ENCODE measurements at regions not wholly inside any gene's neighbourhood (a gene's known extent, or its start where the extent isn't known, plus 50 kb on each side); places are given as distances from the start of the nearest gene placed in this dataset.

- Histone ChIP-seq H3K27me3 (ENCODE audit: low read depth) (no peaks in the 10 kb centered on the region), H3K4me1 (no peaks in the 10 kb centered on the region), H3K27ac (no peak overlapping the region), H3K9me3 (no peaks in the 10 kb centered on the region), H3K36me3 (no peaks in the 10 kb centered on the region), H3K4me3 (no peak overlapping the region)
- TF ChIP-seq, protein P1, sequence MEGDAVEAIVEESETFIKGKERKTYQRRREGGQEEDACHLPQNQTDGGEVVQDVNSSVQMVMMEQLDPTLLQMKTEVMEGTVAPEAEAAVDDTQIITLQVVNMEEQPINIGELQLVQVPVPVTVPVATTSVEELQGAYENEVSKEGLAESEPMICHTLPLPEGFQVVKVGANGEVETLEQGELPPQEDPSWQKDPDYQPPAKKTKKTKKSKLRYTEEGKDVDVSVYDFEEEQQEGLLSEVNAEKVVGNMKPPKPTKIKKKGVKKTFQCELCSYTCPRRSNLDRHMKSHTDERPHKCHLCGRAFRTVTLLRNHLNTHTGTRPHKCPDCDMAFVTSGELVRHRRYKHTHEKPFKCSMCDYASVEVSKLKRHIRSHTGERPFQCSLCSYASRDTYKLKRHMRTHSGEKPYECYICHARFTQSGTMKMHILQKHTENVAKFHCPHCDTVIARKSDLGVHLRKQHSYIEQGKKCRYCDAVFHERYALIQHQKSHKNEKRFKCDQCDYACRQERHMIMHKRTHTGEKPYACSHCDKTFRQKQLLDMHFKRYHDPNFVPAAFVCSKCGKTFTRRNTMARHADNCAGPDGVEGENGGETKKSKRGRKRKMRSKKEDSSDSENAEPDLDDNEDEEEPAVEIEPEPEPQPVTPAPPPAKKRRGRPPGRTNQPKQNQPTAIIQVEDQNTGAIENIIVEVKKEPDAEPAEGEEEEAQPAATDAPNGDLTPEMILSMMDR (IDR thresholded peaks at IDR 0.05), result no peak
- ATAC-seq (no peak), DNase-seq (no peak)
- intact Hi-C loops (cut with DNase I), result no loop called here
These were observed 836.9 kb upstream of the PCDH9 start for GRCh38 chr13:68066879-68067513.

- intact Hi-C loops (cut with DNase I), result no loop called here
- TF ChIP-seq, protein P1 (IDR thresholded peaks at IDR 0.05), result no peak
- no peak for DNase-seq
- Histone ChIP-seq H3K36me3 (no peaks in the 10 kb centered on the region), H3K27ac (no peak overlapping the region), H3K4me1 (no peaks in the 10 kb centered on the region), H3K4me3 (no peak overlapping the region), H3K9me3 (no peaks in the 10 kb centered on the region), H3K27me3 (ENCODE audit: low read depth) (no peaks in the 10 kb centered on the region)
- no peak for ATAC-seq
These were observed 834.0 kb upstream of the PCDH9 start for GRCh38 chr13:68064001-68064770.

DNA sequence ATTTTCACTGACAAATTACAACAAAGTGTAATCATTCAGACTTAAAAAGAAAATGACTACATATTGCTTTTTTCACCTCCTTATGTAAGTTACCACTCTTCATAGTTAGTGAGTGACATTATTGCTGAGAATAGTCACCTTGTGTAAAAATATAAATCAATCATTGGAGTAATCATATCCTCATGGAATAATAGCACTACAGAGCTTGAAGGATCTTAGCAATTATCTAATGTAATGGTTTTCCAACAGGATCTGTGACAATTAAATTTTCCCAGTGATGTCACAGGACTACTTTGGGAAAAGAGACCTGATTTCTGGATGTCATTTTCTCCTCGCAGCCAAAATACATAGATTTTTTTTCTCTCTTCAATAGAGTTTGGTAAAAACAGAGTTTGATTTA, 833.0 kb upstream of the PCDH9 start:
- intact Hi-C loops (cut with DNase I), result no loop called here
- Histone ChIP-seq H3K4me3 (no peak overlapping the region), H3K36me3 (no peaks in the 10 kb centered on the region), H3K27me3 (ENCODE audit: low read depth) (no peaks in the 10 kb centered on the region), H3K4me1 (no peaks in the 10 kb centered on the region), H3K27ac (no peak overlapping the region), H3K9me3 (no peaks in the 10 kb centered on the region)
- DNase-seq, result no peak
- ATAC-seq, result no peak
- TF ChIP-seq, protein P1 (IDR thresholded peaks at IDR 0.05), result no peak

GRCh38 chr13:68057836-68058235, 827.7 kb upstream of the PCDH9 start:
- intact Hi-C loops (cut with DNase I), result no loop called here
- no peaks in the 10 kb centered on the region for H3K27me3 ChIP-seq (ENCODE audit: low read depth)
- H3K4me1 ChIP-seq, result no peaks in the 10 kb centered on the region
- no peaks in the 10 kb centered on the region for H3K36me3 ChIP-seq
- H3K27ac ChIP-seq, result no peak overlapping the region
- DNase-seq, result no peak
- no peak overlapping the region for H3K4me3 ChIP-seq
- TF ChIP-seq, protein P1 (IDR thresholded peaks at IDR 0.05), result no peak
- ATAC-seq, result no peak
- peaks cover 6% of the 10 kb centered on the region for H3K9me3 ChIP-seq

GRCh38 chr13:68056816-68057710, 826.9 kb upstream of the PCDH9 start:
- H3K36me3 ChIP-seq, result no peaks in the 10 kb centered on the region
- intact Hi-C loops (cut with DNase I), result no loop called here
- H3K9me3 ChIP-seq, result peaks cover 6% of the 10 kb centered on the region
- no peak overlapping the region for H3K27ac ChIP-seq
- H3K4me1 ChIP-seq, result no peaks in the 10 kb centered on the region
- no peaks in the 10 kb centered on the region for H3K27me3 ChIP-seq (ENCODE audit: low read depth)
- DNase-seq (no peak), ATAC-seq (peak; percentile 50 to 57)
- TF ChIP-seq, protein P1 (IDR thresholded peaks at IDR 0.05), result no peak
- no peak overlapping the region for H3K4me3 ChIP-seq

Data from lower lobe of right lung (tissue), 2 donors.